ENCODE measurements at regions not wholly inside any gene's neighbourhood (a gene's known extent, or its start where the extent isn't known, plus 50 kb on each side); places are given as distances from the start of the nearest gene placed in this dataset.

GRCh38 chr6:111943266-111943665, 70.0 kb upstream of the FYN start:
- TF ChIP-seq CTCF (IDR thresholded peaks at IDR 0.05): no peak
- TF ChIP-seq POLR2A (IDR thresholded peaks at IDR 0.05): no peak

Measured in stomach (tissue), 4 donors.